Tibial artery (tissue), 4 donors: ENCODE measurements at regions not wholly inside any gene's neighbourhood (a gene's known extent, or its start where the extent isn't known, plus 50 kb on each side); places are given as distances from the start of the nearest gene placed in this dataset.
"Not testable (repeated sequence)": the region's sequence is repeated elsewhere in the genome, so short reads cannot be mapped to it uniquely, and the experiment has no call there.

ENCODE experiments used
- DNase-seq, 2 donors: peaks; one replicate each; pipeline ENCODE4 v3.0.0-alpha.2; 2019
- H3K27ac ChIP-seq, 2 donors: fragments of 200-600 bp; sonication (generic) in 1 of 2; 1 replicate in 1 of 2; 2 replicates in 1 of 2; pipeline ENCODE4 v1.5.1; 2018 to 2019; ENCODE audit warnings: mild to moderate bottlenecking in 1 of 2
- H3K27me3 ChIP-seq, 2 donors: fragments of 200-600 bp; sonication (generic) in 1 of 2; one replicate each; pipeline versions ENCODE4 v1.5.1 to v1.6.0; 2016 to 2019
- H3K36me3 ChIP-seq, 3 donors: fragments of 200-600 bp; sonication (generic) in 2 of 3; one replicate each; pipeline ENCODE4 v1.5.1; 2016 to 2019; ENCODE audit warnings: mild to moderate bottlenecking in 2 of 3
- H3K4me1 ChIP-seq, 4 donors: fragments of 200-600 bp; sonication (generic) in 2 of 4; 1 replicate in 3 of 4; 2 replicates in 1 of 4; pipeline ENCODE4 v1.5.1; 2016 to 2019
- H3K4me3 ChIP-seq, 2 donors: fragments of 200-600 bp; sonication (generic) in 1 of 2; 1 replicate in 1 of 2; 2 replicates in 1 of 2; pipeline ENCODE4 v1.5.1; 2018 to 2019; ENCODE audit warnings: mild to moderate bottlenecking in 2 of 2
- H3K9me3 ChIP-seq, 3 donors: fragments of 200-600 bp; sonication (generic) in 1 of 3; one replicate each; pipeline ENCODE4 v1.5.1; 2016 to 2019
- CTCF ChIP-seq, 2 experiments: fragments of 200-600 bp in 1 of 2; fragments of 450-650 bp in 1 of 2; IDR thresholded peaks; one replicate each; pipeline ENCODE4 v1.5.1; 2017 to 2019; ENCODE audit warnings: antibody characterized with exemption in 2 of 2, mild to moderate bottlenecking in 1 of 2, moderate library complexity in 1 of 2
- intact Hi-C: fragments of 100-400 bp; cut with DNase I; formaldehyde crosslinking; loops from one replicate; pipeline ENCODE4 v1.15.0; 2023; ENCODE audit warnings: low total_unique reads

GRCh38 chr4:59664771-59665170, 1535.4 kb upstream of the ADGRL3 start:
- TF ChIP-seq CTCF (IDR thresholded peaks at IDR 0.05), result no peak
- Histone ChIP-seq H3K27me3 (no peaks in the 10 kb centered on the region), H3K4me1 (no peaks in the 10 kb centered on the region), H3K27ac (no peak overlapping the region), H3K36me3 (no peaks in the 10 kb centered on the region), H3K9me3 (no peaks in the 10 kb centered on the region), H3K4me3 (no peak overlapping the region)
- intact Hi-C loops, result no loop called here
- DNase-seq, result no peak

- Histone ChIP-seq H3K27ac (no peak overlapping the region), H3K36me3 (no peaks in the 10 kb centered on the region), H3K27me3 (no peaks in the 10 kb centered on the region), H3K9me3 (no peaks in the 10 kb centered on the region), H3K4me1 (no peaks in the 10 kb centered on the region), H3K4me3 (no peak overlapping the region)
- TF ChIP-seq CTCF (IDR thresholded peaks at IDR 0.05), result no peak
- no peak for DNase-seq
- intact Hi-C loops, result no loop called here
Observed at GRCh38 chr4:59666645-59667044, 1533.5 kb upstream of the ADGRL3 start.

- Histone ChIP-seq H3K27ac (no peak overlapping the region), H3K27me3 (no peaks in the 10 kb centered on the region), H3K4me3 (no peak overlapping the region), H3K9me3 (no peaks in the 10 kb centered on the region), H3K36me3 (no peaks in the 10 kb centered on the region), H3K4me1 (no peaks in the 10 kb centered on the region)
- no peak for TF ChIP-seq CTCF (IDR thresholded peaks at IDR 0.05)
- intact Hi-C loops, result no loop called here
- DNase-seq, result no peak
Observed at GRCh38 chr4:59671037-59671436, 1529.1 kb upstream of the ADGRL3 start.

GRCh38 chr4:59676389-59676788, 1523.7 kb upstream of the ADGRL3 start:
- Histone ChIP-seq H3K27me3 (no peaks in the 10 kb centered on the region), H3K4me1 (no peaks in the 10 kb centered on the region), H3K9me3 (no peaks in the 10 kb centered on the region), H3K4me3 (no peak overlapping the region), H3K27ac (no peak overlapping the region), H3K36me3 (no peaks in the 10 kb centered on the region)
- DNase-seq, result no peak
- no peak for TF ChIP-seq CTCF (IDR thresholded peaks at IDR 0.05)
- intact Hi-C loops, result no loop called here

- H3K4me3 ChIP-seq, H3K36me3 ChIP-seq, intact Hi-C loops, H3K27ac ChIP-seq, H3K4me1 ChIP-seq, H3K27me3 ChIP-seq, DNase-seq, H3K9me3 ChIP-seq: not testable (repeated sequence)
Observed at GRCh38 chr4:59676992-59677391, 1523.1 kb upstream of the ADGRL3 start.

- intact Hi-C loops, result no loop called here
- no peaks in the 10 kb centered on the region for H3K36me3 ChIP-seq
- H3K27ac ChIP-seq, result no peak overlapping the region
- no peaks in the 10 kb centered on the region for H3K27me3 ChIP-seq
- no peaks in the 10 kb centered on the region for H3K4me1 ChIP-seq
- DNase-seq, result no peak
- TF ChIP-seq CTCF (IDR thresholded peaks at IDR 0.05), result no peak
- no peak overlapping the region for H3K4me3 ChIP-seq
- H3K9me3 ChIP-seq, result no peaks in the 10 kb centered on the region
Observed at GRCh38 chr4:59685626-59686025, 1514.5 kb upstream of the ADGRL3 start.
